Liver (tissue), 8 donors: ENCODE measurements at regions not wholly inside any gene's neighbourhood (a gene's known extent, or its start where the extent isn't known, plus 50 kb on each side); places are given as distances from the start of the nearest gene placed in this dataset.

Experiments used
- DNase-seq: peaks from one replicate; pipeline ENCODE4 v3.0.0-alpha.2; 2017; ENCODE audit warnings: low spot score
- H3K27ac ChIP-seq, 2 donors: one replicate each; pipeline ENCODE4 v1.7.0; 2013; ENCODE audit warnings: inconsistent platforms in 2 of 2, low read length in 2 of 2, control low read depth in 1 of 2, low read depth in 1 of 2, mild to moderate bottlenecking in 1 of 2
- H3K27me3 ChIP-seq, 4 donors: one replicate each; pipeline versions ENCODE4 v1.6.1 to v1.7.0; 2013; ENCODE audit warnings: low read length in 3 of 4, inconsistent platforms in 1 of 4, mild to moderate bottlenecking in 1 of 4, moderate library complexity in 1 of 4; ENCODE audit not compliant: control insufficient read depth in 4 of 4, insufficient read depth in 4 of 4
- H3K36me3 ChIP-seq, 4 donors: one replicate each; pipeline versions ENCODE4 v1.6.1 to v1.7.0; 2013; ENCODE audit warnings: low read length in 3 of 4, mild to moderate bottlenecking in 3 of 4, low read depth in 1 of 4, moderate library complexity in 1 of 4; ENCODE audit not compliant: control insufficient read depth in 4 of 4, insufficient read depth in 3 of 4
- H3K4me1 ChIP-seq, 4 donors: one replicate each; pipeline versions ENCODE4 v1.6.1 to v1.7.0; 2013; ENCODE audit warnings: low read length in 3 of 4, mild to moderate bottlenecking in 3 of 4, moderate library complexity in 1 of 4; ENCODE audit not compliant: control insufficient read depth in 4 of 4, insufficient read depth in 4 of 4
- H3K4me3 ChIP-seq, 3 donors: one replicate each; pipeline versions ENCODE4 v1.6.1 to v1.7.0; 2013; ENCODE audit warnings: low read length in 3 of 3, control low read depth in 1 of 3, low read depth in 1 of 3, mild to moderate bottlenecking in 1 of 3
- H3K9ac ChIP-seq, 2 donors: one replicate each; pipeline ENCODE4 v1.7.0; 2013; ENCODE audit warnings: low read length in 2 of 2, mild to moderate bottlenecking in 2 of 2, moderate library complexity in 2 of 2, control low read depth in 1 of 2, low read depth in 1 of 2
- H3K9me3 ChIP-seq, 4 donors: one replicate each; pipeline versions ENCODE4 v1.6.1 to v1.7.0; 2013; ENCODE audit warnings: low read length in 3 of 4; ENCODE audit not compliant: control insufficient read depth in 4 of 4
- ATF3 ChIP-seq: IDR thresholded peaks from 2 replicates; pipeline ENCODE4 v1.6.1; 2016; ENCODE audit warnings: antibody characterized with exemption
- CTCF ChIP-seq: fragments of 150-350 bp; IDR thresholded peaks from 2 replicates; pipeline ENCODE4 v1.5.1; 2017; ENCODE audit warnings: improper control_type of control experiment, low read depth, low read length; ENCODE audit not compliant: missing input control
- EGR1 ChIP-seq, 2 donors: IDR thresholded peaks; 2 replicates each; pipeline ENCODE4 v1.6.1; 2016 to 2018; ENCODE audit warnings: antibody characterized with exemption in 2 of 2, low read depth in 2 of 2
- FOXA1 ChIP-seq: IDR thresholded peaks from 2 replicates; pipeline ENCODE4 v1.6.1; 2016; ENCODE audit warnings: antibody characterized with exemption
- FOXA2 ChIP-seq: IDR thresholded peaks from 2 replicates; pipeline ENCODE4 v1.6.1; 2016; ENCODE audit warnings: antibody characterized with exemption
- GABPA ChIP-seq, 2 donors: IDR thresholded peaks in 1 of 2; conservative IDR thresholded peaks in 1 of 2; 2 replicates each; pipeline ENCODE4 v1.6.1; 2016; ENCODE audit warnings: antibody characterized with exemption in 2 of 2, mild to moderate bottlenecking in 1 of 2, moderate library complexity in 1 of 2
- HNF4A ChIP-seq, 2 donors: conservative IDR thresholded peaks; 2 replicates each; pipeline ENCODE4 v1.6.1; 2016; ENCODE audit warnings: antibody characterized with exemption in 2 of 2, mild to moderate bottlenecking in 2 of 2
- HNF4G ChIP-seq: IDR thresholded peaks from 2 replicates; pipeline ENCODE4 v1.6.1; 2016; ENCODE audit warnings: antibody characterized with exemption
- JUND ChIP-seq, 2 donors: IDR thresholded peaks; 2 replicates each; pipeline ENCODE4 v1.6.1; 2016; ENCODE audit warnings: antibody characterized with exemption in 2 of 2
- MAX ChIP-seq: IDR thresholded peaks from 2 replicates; pipeline ENCODE4 v1.6.1; 2016; ENCODE audit warnings: antibody characterized with exemption
- RAD21 ChIP-seq, 2 donors: IDR thresholded peaks; 2 replicates each; pipeline ENCODE4 v1.6.1; 2016; ENCODE audit warnings: antibody characterized with exemption in 2 of 2, mild to moderate bottlenecking in 2 of 2
- REST ChIP-seq: IDR thresholded peaks from 2 replicates; pipeline ENCODE4 v1.6.1; 2016; ENCODE audit warnings: antibody characterized with exemption, mild to moderate bottlenecking
- RXRA ChIP-seq, 2 donors: IDR thresholded peaks; 2 replicates each; pipeline ENCODE4 v1.6.1; 2017 to 2018; ENCODE audit warnings: antibody characterized with exemption in 2 of 2, mild to moderate bottlenecking in 1 of 2
- SP1 ChIP-seq: IDR thresholded peaks from 2 replicates; pipeline ENCODE4 v1.6.1; 2018; ENCODE audit warnings: antibody characterized with exemption, mild to moderate bottlenecking
- YY1 ChIP-seq: IDR thresholded peaks from 2 replicates; pipeline ENCODE4 v1.6.1; 2016; ENCODE audit warnings: antibody characterized with exemption, mild to moderate bottlenecking
- ZBTB33 ChIP-seq: IDR thresholded peaks from 2 replicates; pipeline ENCODE4 v1.6.1; 2016; ENCODE audit warnings: antibody characterized with exemption
- WGBS: extraction: QIAGEN DNeasy Blood & Tissue Kit; methylation state at CpG from one replicate; pipeline ENCODE4 v1.1.7; 2013; 5-methylcytosine and 5-hydroxymethylcytosine counted together
- donor health status: healthy.
- donor health status: healthy.
- donor health status: healthy.
- donor health status: healthy.
- donor health status: healthy.

- Histone ChIP-seq H3K4me1 (no peaks in the 10 kb centered on the region), H3K36me3 (no peaks in the 10 kb centered on the region), H3K9me3 (no peaks in the 10 kb centered on the region), H3K27ac (no peak overlapping the region), H3K4me3 (no peak overlapping the region), H3K9ac (no peak overlapping the region), H3K27me3 (peaks cover 0 to 2% (median 0%) of the 10 kb centered on the region in 4 donors)
- no peak for TF ChIP-seq HNF4G
- no peak for TF ChIP-seq REST
- no peak for TF ChIP-seq ATF3
- no peak for TF ChIP-seq HNF4A (conservative IDR thresholded peaks at IDR 0.05)
- TF ChIP-seq FOXA1: no peak
- no peak for TF ChIP-seq CTCF
- TF ChIP-seq FOXA2: no peak
- no peak for TF ChIP-seq SP1
- TF ChIP-seq ZBTB33: no peak
- TF ChIP-seq RAD21 (IDR thresholded peaks at IDR 0.05): no peak
- TF ChIP-seq YY1: no peak
- TF ChIP-seq MAX: no peak
- no peak for TF ChIP-seq EGR1 (IDR thresholded peaks at IDR 0.05; ENCODE audit: low read depth in 2 of 2)
- DNase-seq: no peak
- 86% methylated on average over 4 of the region's 4 CpGs for WGBS
Observed at GRCh38 chr4:56264873-56265272, 122.4 kb downstream of the AASDH start.

GRCh38 chr4:56261027-56261426 is 126.3 kb downstream of the AASDH start:
- TF ChIP-seq HNF4G (no peak), ATF3 (no peak), RXRA (IDR thresholded peaks at IDR 0.05) (no peak), YY1 (no peak), FOXA2 (no peak), JUND (IDR thresholded peaks at IDR 0.05) (no peak), GABPA (IDR thresholded peaks at IDR 0.05 in 1 of 2, conservative IDR thresholded peaks at IDR 0.05 in 1 of 2) (no peak), ZBTB33 (no peak), FOXA1 (no peak)
- no peak overlapping the region for H3K9ac ChIP-seq
- WGBS: 88% methylated on average over 6 of the region's 6 CpGs

More at GRCh38 chr4:56261027-56261426, 126.3 kb downstream of the AASDH start:
- Histone ChIP-seq H3K4me3 (no peak overlapping the region), H3K27me3 (peaks cover 0 to 2% (median 0%) of the 10 kb centered on the region in 4 donors), H3K9me3 (no peaks in the 10 kb centered on the region), H3K36me3 (no peaks in the 10 kb centered on the region), H3K4me1 (no peaks in the 10 kb centered on the region), H3K27ac (no peak overlapping the region)
- no peak for DNase-seq
